Osteoblast (primary cell): ENCODE measurements at regions not wholly inside any gene's neighbourhood (a gene's known extent, or its start where the extent isn't known, plus 50 kb on each side); places are given as distances from the start of the nearest gene placed in this dataset.
"Not testable (repeated sequence)": the region's sequence is repeated elsewhere in the genome, so short reads cannot be mapped to it uniquely, and the experiment has no call there.

ENCODE experiments used
- DNase-seq: peaks from one replicate; pipeline ENCODE4 v3.0.0; 2011; ENCODE audit warnings: low spot score, mixed read lengths; ENCODE audit not compliant: insufficient read length; ENCODE audit errors: missing footprints
- H2AFZ ChIP-seq: 2 replicates; pipeline ENCODE4 v1.6.0; 2011; ENCODE audit warnings: mild to moderate bottlenecking, low read length
- H3K27ac ChIP-seq: 2 replicates; pipeline ENCODE4 v1.5.1; 2011; ENCODE audit warnings: mild to moderate bottlenecking, low read depth, low read length, moderate library complexity
- H3K27me3 ChIP-seq: 2 replicates; pipeline ENCODE4 v1.6.0; 2012; ENCODE audit warnings: mild to moderate bottlenecking, control low read depth, inconsistent platforms, low read length, moderate library complexity; ENCODE audit not compliant: insufficient read depth
- H3K36me3 ChIP-seq: 2 replicates; pipeline ENCODE4 v1.5.1; 2011; ENCODE audit warnings: mild to moderate bottlenecking, low read length, control low read depth, moderate library complexity; ENCODE audit not compliant: insufficient read depth
- H3K4me1 ChIP-seq: 2 replicates; pipeline ENCODE4 v1.5.1; 2011; ENCODE audit warnings: mild to moderate bottlenecking, low read length, control low read depth, moderate library complexity; ENCODE audit not compliant: insufficient read depth
- H3K4me2 ChIP-seq: 2 replicates; pipeline ENCODE4 v1.6.0; 2011; ENCODE audit warnings: mild to moderate bottlenecking, low read length; ENCODE audit not compliant: insufficient read depth
- H3K4me3 ChIP-seq: fragments of 200-600 bp; sonication (generic); 3 replicates; pipeline ENCODE4 v1.5.1; 2012; ENCODE audit warnings: mild to moderate bottlenecking, low read length, inconsistent platforms; ENCODE audit not compliant: insufficient read depth
- H3K79me2 ChIP-seq: 2 replicates; pipeline ENCODE4 v1.6.0; 2012; ENCODE audit warnings: mild to moderate bottlenecking, low read length, control low read depth, inconsistent platforms; ENCODE audit not compliant: insufficient read depth
- H3K9me3 ChIP-seq: 2 replicates; pipeline ENCODE4 v1.5.1; 2011; ENCODE audit warnings: low read depth, low read length, control low read depth
- H4K20me1 ChIP-seq: 2 replicates; pipeline ENCODE4 v1.6.0; 2012; ENCODE audit warnings: mild to moderate bottlenecking, low read length, control low read depth; ENCODE audit not compliant: insufficient read depth
- TF ChIP-seq, protein P1 (sequence below): IDR thresholded peaks from 2 replicates; pipeline ENCODE4 v1.5.1; 2011; ENCODE audit warnings: mild to moderate bottlenecking, low read depth, low read length, moderate library complexity; ENCODE audit errors: extremely low read depth

DNA sequence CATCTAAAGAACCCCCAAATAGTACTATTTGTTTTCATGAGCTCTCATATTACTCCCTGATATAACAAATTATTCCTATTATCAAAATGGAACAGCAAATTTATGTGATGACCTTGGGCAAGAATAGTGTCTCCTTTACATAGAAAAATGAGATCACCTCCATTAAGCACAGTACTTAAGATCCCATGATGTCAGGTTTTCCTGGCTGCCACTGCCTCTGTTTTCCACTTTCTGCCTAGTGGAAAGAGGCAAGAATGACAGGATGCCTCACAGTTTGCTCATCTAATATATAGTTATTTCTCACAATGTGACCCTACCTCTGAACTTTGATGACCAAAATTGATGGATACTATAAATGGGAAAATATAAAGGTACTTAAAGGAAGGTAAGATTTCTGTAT lies 260.1 kb upstream of the SGK1 start:
- Histone ChIP-seq H3K4me2 (no peak overlapping the region), H3K36me3 (no peaks in the 10 kb centered on the region), H3K27ac (no peak overlapping the region), H3K4me1 (no peaks in the 10 kb centered on the region), H3K27me3 (no peaks in the 10 kb centered on the region), H2AFZ (no peak overlapping the region), H3K4me3 (no peak overlapping the region), H4K20me1 (no peaks in the 10 kb centered on the region), H3K9me3 (no peaks in the 10 kb centered on the region), H3K79me2 (no peaks in the 10 kb centered on the region)
- no peak for DNase-seq
- TF ChIP-seq, protein P1, sequence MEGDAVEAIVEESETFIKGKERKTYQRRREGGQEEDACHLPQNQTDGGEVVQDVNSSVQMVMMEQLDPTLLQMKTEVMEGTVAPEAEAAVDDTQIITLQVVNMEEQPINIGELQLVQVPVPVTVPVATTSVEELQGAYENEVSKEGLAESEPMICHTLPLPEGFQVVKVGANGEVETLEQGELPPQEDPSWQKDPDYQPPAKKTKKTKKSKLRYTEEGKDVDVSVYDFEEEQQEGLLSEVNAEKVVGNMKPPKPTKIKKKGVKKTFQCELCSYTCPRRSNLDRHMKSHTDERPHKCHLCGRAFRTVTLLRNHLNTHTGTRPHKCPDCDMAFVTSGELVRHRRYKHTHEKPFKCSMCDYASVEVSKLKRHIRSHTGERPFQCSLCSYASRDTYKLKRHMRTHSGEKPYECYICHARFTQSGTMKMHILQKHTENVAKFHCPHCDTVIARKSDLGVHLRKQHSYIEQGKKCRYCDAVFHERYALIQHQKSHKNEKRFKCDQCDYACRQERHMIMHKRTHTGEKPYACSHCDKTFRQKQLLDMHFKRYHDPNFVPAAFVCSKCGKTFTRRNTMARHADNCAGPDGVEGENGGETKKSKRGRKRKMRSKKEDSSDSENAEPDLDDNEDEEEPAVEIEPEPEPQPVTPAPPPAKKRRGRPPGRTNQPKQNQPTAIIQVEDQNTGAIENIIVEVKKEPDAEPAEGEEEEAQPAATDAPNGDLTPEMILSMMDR, result peak; percentile 34

DNA sequence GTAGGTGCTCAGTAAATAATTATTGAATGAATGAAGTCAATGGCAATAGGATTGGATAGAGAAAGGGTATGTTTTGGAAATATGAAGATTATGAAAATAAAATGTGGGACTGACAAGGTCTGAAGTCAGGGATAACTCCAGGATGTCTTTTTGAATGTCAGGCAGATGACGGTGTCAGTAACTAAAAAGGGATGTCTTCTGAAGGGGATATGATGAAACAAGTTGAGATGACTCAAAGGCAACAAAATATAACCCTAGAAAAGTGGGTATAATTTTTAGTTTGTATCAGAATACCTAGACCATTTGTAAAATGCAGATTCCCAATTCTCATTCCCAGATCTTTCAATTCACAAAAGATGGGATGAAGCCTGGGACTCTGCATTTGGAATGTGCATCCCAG lies 257.3 kb upstream of the SGK1 start:
- no peaks in the 10 kb centered on the region for H3K79me2 ChIP-seq
- H3K4me2 ChIP-seq, result no peak overlapping the region
- TF ChIP-seq, protein P1, result no peak
- H3K4me1 ChIP-seq, result no peaks in the 10 kb centered on the region
- H3K4me3 ChIP-seq, result no peak overlapping the region
- H3K27me3 ChIP-seq, result no peaks in the 10 kb centered on the region
- no peak for DNase-seq
- H2AFZ ChIP-seq, result no peak overlapping the region
- H3K36me3 ChIP-seq, result no peaks in the 10 kb centered on the region
- no peaks in the 10 kb centered on the region for H4K20me1 ChIP-seq
- H3K27ac ChIP-seq, result no peak overlapping the region
- no peaks in the 10 kb centered on the region for H3K9me3 ChIP-seq

DNA sequence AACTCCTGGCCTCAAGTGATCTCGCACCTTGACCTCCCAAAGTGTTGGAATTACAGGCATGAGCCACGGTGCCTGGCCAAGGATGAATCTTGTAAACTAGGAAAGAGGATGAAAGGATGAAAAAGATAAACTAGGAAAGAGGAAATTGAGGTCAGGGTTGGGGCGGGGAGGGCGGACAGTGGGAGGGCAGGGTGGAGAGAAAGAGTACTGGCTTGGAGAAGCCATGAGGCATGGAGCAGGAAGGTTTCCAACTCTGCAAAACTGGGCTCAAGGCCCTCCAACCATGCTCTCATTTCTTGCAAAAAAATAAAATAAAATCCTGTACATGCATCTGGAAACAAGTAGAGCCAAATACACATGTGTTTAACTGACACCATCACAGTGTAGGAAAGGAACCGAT lies 256.6 kb upstream of the SGK1 start:
- no peak overlapping the region for H3K4me3 ChIP-seq
- H3K36me3 ChIP-seq, result no peaks in the 10 kb centered on the region
- H4K20me1 ChIP-seq, result no peaks in the 10 kb centered on the region
- no peaks in the 10 kb centered on the region for H3K4me1 ChIP-seq
- TF ChIP-seq, protein P1, result no peak
- no peak overlapping the region for H2AFZ ChIP-seq
- no peaks in the 10 kb centered on the region for H3K9me3 ChIP-seq
- no peak overlapping the region for H3K27ac ChIP-seq
- no peak for DNase-seq
- H3K79me2 ChIP-seq, result no peaks in the 10 kb centered on the region
- no peaks in the 10 kb centered on the region for H3K27me3 ChIP-seq
- no peak overlapping the region for H3K4me2 ChIP-seq

DNA sequence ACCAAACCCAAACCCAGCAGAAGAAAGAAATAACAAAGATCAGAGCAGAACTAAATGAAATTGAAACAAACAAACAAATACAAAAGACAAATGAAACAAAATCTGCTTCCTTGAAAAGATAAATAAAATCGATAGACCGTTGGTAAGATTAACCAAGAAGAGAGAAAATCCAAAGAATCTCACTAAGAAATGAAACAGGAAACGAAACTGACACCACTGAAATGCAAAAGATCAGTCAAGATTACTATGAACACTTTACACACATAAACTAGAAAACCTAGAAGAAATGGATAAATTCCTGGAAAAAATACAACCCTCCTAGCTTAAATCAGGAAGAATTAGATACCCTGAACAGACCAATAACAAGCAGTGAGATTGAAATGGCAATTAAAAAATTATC lies 252.1 kb upstream of the SGK1 start:
- H3K9me3 ChIP-seq, H2AFZ ChIP-seq, H3K36me3 ChIP-seq, H3K4me1 ChIP-seq, H3K4me3 ChIP-seq, DNase-seq, H3K27me3 ChIP-seq, H3K79me2 ChIP-seq, H3K27ac ChIP-seq, H3K4me2 ChIP-seq, H4K20me1 ChIP-seq: not testable (repeated sequence)

DNA sequence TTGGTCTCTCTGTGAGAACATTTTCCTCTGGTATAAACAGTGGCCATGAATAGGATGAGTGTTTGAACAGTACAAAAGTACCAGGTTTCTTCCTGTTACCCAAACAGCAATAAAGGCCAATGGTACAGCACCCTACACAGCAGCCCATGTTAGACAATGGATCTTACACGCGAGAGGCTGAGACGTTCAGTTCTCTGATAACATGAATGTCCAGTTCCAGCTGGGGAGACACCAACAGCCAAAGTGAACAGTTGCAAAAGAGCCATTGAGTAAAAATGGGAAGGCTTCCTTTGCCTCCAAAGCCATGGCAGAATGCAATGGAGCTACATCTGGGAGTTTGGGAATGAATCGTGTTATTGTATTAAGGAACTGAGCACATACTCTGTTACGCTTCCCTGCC lies 246.8 kb upstream of the SGK1 start:
- Histone ChIP-seq H3K27ac (no peak overlapping the region), H3K27me3 (no peaks in the 10 kb centered on the region), H3K79me2 (no peaks in the 10 kb centered on the region), H3K9me3 (no peaks in the 10 kb centered on the region), H4K20me1 (no peaks in the 10 kb centered on the region), H3K4me3 (no peak overlapping the region), H3K4me2 (no peak overlapping the region), H2AFZ (no peak overlapping the region), H3K4me1 (no peaks in the 10 kb centered on the region), H3K36me3 (no peaks in the 10 kb centered on the region)
- TF ChIP-seq, protein P1, result no peak
- DNase-seq, result no peak
